RWPE1 (cell line): ENCODE measurements at regions not wholly inside any gene's neighbourhood (a gene's known extent, or its start where the extent isn't known, plus 50 kb on each side); places are given as distances from the start of the nearest gene placed in this dataset.

ENCODE experiments used
- CTCF ChIA-PET: fragments of 350-600 bp; sonication (Branson Sonifier 250); formaldehyde crosslinking; extraction: SDS; loops from one replicate; lab custom pipeline; 2021; lab: Yijun Ruan, JAX
- POLR2A ChIA-PET: fragments of 400-600 bp; formaldehyde crosslinking; extraction: SDS; loops from one replicate; lab custom pipeline; 2020; ENCODE audit warnings: antibody characterized with exemption; ENCODE audit not compliant: low non-redundant PET; lab: Yijun Ruan, JAX
- DNase-seq: peaks from one replicate; pipeline ENCODE4 v3.0.0; 2012; ENCODE audit warnings: low spot score
- H3K27ac ChIP-seq: fragments of 450-650 bp; 2 replicates; pipeline ENCODE4 v1.5.1; 2017
- TF ChIP-seq, protein P1 (sequence below): fragments of 450-650 bp; conservative IDR thresholded peaks from 2 replicates; pipeline ENCODE4 v1.5.1; 2017; ENCODE audit warnings: low read depth, mild to moderate bottlenecking

DNA sequence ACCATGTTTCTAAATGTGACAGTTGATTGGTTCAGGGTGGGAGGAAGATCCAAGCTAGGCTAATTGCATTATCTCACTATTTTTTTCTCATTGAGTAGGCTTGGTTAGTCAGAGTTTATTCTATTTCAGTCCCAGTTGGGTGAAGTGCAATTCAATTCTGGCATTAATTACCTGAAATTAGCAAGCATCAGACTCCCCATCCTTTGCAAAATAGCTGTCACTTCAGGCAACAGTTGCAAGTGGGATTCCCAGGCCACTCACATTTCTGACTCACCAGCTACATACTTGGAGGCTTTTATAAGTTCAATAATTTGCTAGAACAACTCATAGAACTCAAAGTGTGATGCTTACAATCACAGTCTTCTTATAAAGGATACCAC, 155.8 kb upstream of the HAND2 start:
- no peak overlapping the region for H3K27ac ChIP-seq
- POLR2A ChIA-PET = no interaction called here
- DNase-seq = no peak
- CTCF ChIA-PET = no interaction called here
- TF ChIP-seq, protein P1, sequence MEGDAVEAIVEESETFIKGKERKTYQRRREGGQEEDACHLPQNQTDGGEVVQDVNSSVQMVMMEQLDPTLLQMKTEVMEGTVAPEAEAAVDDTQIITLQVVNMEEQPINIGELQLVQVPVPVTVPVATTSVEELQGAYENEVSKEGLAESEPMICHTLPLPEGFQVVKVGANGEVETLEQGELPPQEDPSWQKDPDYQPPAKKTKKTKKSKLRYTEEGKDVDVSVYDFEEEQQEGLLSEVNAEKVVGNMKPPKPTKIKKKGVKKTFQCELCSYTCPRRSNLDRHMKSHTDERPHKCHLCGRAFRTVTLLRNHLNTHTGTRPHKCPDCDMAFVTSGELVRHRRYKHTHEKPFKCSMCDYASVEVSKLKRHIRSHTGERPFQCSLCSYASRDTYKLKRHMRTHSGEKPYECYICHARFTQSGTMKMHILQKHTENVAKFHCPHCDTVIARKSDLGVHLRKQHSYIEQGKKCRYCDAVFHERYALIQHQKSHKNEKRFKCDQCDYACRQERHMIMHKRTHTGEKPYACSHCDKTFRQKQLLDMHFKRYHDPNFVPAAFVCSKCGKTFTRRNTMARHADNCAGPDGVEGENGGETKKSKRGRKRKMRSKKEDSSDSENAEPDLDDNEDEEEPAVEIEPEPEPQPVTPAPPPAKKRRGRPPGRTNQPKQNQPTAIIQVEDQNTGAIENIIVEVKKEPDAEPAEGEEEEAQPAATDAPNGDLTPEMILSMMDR = no peak

DNA sequence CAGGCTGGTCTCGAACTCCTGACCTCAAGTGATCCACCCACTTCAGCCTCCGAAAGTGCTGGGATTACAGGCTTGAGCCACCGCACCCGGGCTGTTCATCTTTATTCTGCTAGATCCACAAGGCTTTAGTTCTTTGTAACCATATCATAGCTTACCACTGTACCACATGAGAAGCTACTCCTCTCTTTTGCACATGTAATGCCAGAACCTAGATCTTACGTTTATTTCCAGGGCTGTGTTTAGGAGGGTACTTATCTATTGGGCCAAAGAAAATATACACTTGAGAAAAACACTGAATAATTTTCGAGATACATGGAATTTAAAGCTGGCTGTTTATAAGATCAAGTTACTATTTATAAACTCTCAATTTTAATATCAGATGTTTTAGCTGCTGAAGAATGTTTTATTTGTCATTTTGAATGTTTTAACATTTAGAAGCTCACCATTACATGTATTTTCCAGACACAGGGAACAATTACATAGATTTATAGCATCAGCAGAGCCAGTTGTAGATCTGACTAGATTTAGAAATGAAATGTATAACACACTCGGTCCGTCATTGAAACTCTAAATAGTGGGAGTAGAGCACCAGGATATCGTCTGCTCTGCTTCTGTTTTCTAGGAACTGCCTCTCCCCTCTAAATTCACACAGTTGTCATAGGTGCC, 155.3 kb upstream of the HAND2 start:
- POLR2A ChIA-PET = no interaction called here
- no peak for DNase-seq
- CTCF ChIA-PET = interaction anchor here (0.5 kb wide), 1 partner anchor 1978 kb away, joined by 3 read pairs; no protein-coding TSS in a partner anchor
- no peak overlapping the region for H3K27ac ChIP-seq
- TF ChIP-seq, protein P1 = no peak

DNA sequence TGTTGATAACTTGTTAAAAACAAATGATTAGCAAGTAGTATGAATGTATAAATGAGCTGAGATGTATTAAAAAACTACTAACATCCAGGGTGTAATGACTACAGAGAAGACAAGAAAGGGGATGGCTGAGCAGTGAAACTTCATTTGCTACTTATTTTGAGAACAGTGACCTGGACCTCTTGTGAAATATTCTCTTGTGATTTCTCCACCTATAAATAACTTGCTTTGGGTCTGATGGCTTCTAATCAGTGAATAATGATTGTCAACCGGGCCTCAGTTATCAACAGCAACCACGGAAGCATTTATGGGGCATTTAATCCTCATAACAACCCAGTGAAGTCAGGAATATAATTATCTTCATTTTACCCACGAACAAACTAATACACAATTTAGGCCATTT, 154.2 kb upstream of the HAND2 start:
- ChIA-PET POLR2A (no interaction called here), CTCF (no interaction called here)
- no peak for DNase-seq
- no peak overlapping the region for H3K27ac ChIP-seq
- TF ChIP-seq, protein P1 = no peak

DNA sequence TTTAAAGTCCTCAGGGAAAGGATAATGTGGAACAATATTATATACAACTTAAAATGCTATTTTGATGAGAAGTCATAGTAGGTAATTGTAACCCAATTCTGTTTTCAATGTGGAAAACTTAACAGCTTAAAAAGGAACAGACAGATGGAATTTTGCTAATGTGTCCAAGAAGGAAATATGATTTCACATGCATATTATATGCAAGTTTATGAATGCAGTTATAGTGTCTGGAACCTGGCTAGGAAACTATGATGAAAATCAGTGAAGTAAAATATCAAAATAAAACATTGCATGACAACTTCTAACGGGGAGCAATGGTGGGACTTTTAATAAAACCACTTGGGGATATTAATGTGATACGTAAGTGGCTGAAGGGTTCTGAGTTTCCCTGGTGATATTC, 152.6 kb upstream of the HAND2 start:
- TF ChIP-seq, protein P1 = no peak
- no peak for DNase-seq
- POLR2A ChIA-PET = no interaction called here
- no peak overlapping the region for H3K27ac ChIP-seq
- CTCF ChIA-PET = no interaction called here

DNA sequence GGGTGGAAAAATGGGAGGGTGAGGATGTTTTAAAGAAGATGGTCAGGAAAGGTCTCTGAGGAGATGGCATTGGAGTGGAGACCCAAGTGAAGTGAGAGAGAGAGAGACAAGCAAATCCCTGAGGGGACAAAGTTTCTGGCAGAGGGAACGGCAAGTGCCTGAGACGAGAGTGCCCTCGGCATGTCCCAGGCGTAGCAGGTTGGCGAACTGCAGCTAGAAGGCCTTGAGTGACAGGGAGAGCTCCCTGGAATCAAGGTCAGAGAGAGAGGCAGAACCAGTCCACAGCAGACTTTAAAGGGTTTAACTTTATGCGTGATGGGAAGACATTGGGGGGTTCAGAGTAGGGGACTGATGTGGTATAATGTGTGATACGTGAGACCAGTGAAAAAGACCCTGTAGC, 150.2 kb upstream of the HAND2 start:
- CTCF ChIA-PET = no interaction called here
- POLR2A ChIA-PET = no interaction called here
- H3K27ac ChIP-seq = no peak overlapping the region
- no peak for DNase-seq
- TF ChIP-seq, protein P1 = no peak

DNA sequence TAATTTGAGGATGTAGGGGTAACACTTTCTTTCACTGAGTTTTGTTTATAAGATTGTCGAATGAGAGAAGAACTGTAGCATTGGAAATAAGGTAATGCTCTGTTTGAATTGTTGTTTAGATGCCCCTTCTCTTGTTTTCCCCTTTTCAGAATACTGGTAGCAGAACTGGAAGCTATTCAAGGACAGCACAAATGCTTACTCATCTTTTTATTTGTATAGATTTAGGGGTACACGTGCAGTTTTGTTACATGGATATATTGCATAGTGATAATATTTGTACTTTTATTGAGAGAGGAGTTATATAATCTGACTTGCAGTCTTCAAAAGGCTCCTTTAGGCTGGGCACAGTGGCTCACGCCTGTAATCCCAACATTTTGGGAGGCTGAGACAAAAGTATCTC, 145.4 kb upstream of the HAND2 start:
- ChIA-PET CTCF (no interaction called here), POLR2A (no interaction called here)
- no peak for DNase-seq
- H3K27ac ChIP-seq = no peak overlapping the region
- TF ChIP-seq, protein P1 = no peak
